IgD-negative memory B cell (primary cell): ENCODE measurements at regions not wholly inside any gene's neighbourhood (a gene's known extent, or its start where the extent isn't known, plus 50 kb on each side); places are given as distances from the start of the nearest gene placed in this dataset.
"Not testable (repeated sequence)": the region's sequence is repeated elsewhere in the genome, so short reads cannot be mapped to it uniquely, and the experiment has no call there.

Experiments used
- H3K27ac Mint-ChIP-seq, 3 donors: one replicate each; pipeline ENCODE4 v1.8.0; 2020 to 2022; ENCODE audit warnings: mild to moderate bottlenecking in 3 of 3, mixed read lengths in 3 of 3, moderate library complexity in 1 of 3
- H3K27me3 Mint-ChIP-seq: one replicate; pipeline ENCODE4 v1.8.0; 2021; ENCODE audit warnings: mixed read lengths
- H3K36me3 Mint-ChIP-seq: one replicate; pipeline ENCODE4 v1.8.0; 2020; ENCODE audit warnings: mild to moderate bottlenecking, mixed read lengths
- H3K4me1 Mint-ChIP-seq, 3 donors: one replicate each; pipeline ENCODE4 v1.8.0; 2020 to 2022; ENCODE audit warnings: mixed read lengths in 3 of 3, mild to moderate bottlenecking in 1 of 3
- H3K4me3 Mint-ChIP-seq, 4 donors: one replicate each; pipeline ENCODE4 v1.8.0; 2020 to 2022; ENCODE audit warnings: mild to moderate bottlenecking in 4 of 4, mixed read lengths in 4 of 4, moderate library complexity in 3 of 4
- H3K9me3 Mint-ChIP-seq, 3 donors: one replicate each; pipeline ENCODE4 v1.8.0; 2020 to 2021; ENCODE audit warnings: mixed read lengths in 3 of 3, mild to moderate bottlenecking in 1 of 3

DNA sequence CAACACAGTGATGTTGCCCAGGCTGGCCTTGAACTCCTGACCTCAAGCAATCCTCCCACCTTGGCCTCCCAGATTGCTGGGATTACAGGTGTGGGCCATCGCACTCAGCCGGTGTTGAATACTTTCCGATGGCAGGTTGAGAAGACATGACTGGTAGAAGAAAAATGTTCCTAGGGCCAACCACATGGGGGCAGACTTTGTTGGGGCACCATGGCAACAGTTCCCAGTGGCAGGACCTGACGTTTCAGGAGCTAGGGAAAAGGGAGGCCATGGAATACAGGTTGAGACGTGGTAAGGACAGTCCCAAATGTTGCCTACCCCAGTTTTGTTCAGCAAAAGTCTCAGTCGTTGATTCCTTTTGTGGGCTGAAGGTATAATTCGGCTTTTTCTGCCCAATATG, 134.6 kb downstream of the ASMT start:
- H3K36me3 Mint-ChIP-seq: peaks cover 16% of the 10 kb centered on the region

DNA sequence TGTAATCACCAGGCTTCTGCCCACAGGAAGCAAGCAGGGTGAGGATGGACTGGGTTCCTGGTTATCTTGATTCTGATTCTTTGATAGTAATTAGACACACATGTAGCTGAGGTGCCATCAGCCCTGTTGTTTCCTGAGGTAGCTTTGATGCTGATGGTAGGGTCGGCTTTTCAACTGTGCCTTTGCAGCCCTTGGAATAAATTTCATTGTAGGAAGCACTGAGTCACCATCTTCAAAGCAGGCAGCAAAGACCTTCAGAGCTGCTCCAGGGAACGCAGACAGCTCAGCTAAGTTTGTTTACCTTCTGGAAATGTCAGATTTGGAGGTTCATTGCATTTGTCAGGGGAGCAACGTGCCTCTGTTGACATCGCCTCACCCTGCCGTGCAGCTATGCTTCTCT, 135.4 kb downstream of the ASMT start:
- Mint-ChIP-seq H3K27ac (no peak overlapping the region), H3K36me3 (peaks cover 16% of the 10 kb centered on the region), H3K9me3 (peaks cover 4 to 13% (median 6%) of the 10 kb centered on the region in 3 donors), H3K4me3 (no peak overlapping the region), H3K27me3 (no peaks in the 10 kb centered on the region), H3K4me1 (peaks cover 0 to 2% (median 0%) of the 10 kb centered on the region in 3 donors)

More for the DNA sequence above, 134.6 kb downstream of the ASMT start:
- no peaks in the 10 kb centered on the region for H3K27me3 Mint-ChIP-seq
- H3K9me3 Mint-ChIP-seq: peaks cover 4 to 20% (median 6%) of the 10 kb centered on the region in 3 donors
- H3K27ac Mint-ChIP-seq: no peak overlapping the region
- H3K4me3 Mint-ChIP-seq: no peak overlapping the region
- peaks cover 0 to 2% (median 0%) of the 10 kb centered on the region in 3 donors for H3K4me1 Mint-ChIP-seq

DNA sequence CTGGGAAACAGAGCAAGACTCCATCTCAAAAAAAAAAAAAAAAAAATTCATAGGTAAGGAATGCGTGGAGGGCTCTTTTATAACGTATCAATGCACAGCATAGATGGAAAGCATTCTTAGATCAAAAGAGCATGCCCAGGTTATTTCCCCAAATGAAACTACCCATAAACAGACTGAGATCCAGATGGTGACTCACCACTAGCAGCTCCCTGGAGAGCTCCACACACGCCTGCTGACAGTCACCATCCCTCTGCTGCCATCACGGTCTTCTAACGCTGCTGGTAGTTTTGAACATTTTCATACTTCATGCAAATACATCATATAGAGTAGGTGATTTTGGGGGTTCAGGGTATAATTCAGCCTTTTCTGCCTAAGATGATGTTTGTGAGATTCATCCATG, 136.9 kb downstream of the ASMT start:
- Mint-ChIP-seq H3K4me3 (no peak overlapping the region), H3K4me1 (peaks cover 0 to 2% (median 0%) of the 10 kb centered on the region in 3 donors), H3K27me3 (no peaks in the 10 kb centered on the region), H3K9me3 (peaks cover 2 to 12% (median 6%) of the 10 kb centered on the region in 3 donors), H3K27ac (no peak overlapping the region), H3K36me3 (peaks cover 9% of the 10 kb centered on the region)

DNA sequence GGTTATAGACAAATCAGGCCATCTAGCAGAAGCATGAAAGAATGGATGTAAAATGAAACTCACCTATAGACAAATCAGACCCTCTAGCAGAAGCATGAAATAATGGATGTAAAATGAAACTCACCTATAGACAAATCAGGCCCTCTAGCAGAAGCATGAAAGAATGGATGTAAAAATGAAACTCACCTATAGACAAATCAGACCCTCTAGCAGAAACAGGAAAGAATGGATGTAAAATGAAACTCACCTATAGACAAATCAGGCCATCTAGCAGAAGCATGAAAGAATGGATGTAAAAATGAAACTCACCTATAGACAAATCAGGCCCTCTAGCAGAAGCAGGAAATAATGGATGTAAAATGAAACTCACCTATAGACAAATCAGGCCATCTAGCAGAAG, 137.9 kb downstream of the ASMT start:
- not testable (repeated sequence) for H3K4me3 Mint-ChIP-seq, H3K4me1 Mint-ChIP-seq, H3K27ac Mint-ChIP-seq, H3K36me3 Mint-ChIP-seq, H3K27me3 Mint-ChIP-seq
- H3K9me3 Mint-ChIP-seq: peaks cover 2 to 12% (median 8%) of the 10 kb centered on the region in 3 donors

DNA sequence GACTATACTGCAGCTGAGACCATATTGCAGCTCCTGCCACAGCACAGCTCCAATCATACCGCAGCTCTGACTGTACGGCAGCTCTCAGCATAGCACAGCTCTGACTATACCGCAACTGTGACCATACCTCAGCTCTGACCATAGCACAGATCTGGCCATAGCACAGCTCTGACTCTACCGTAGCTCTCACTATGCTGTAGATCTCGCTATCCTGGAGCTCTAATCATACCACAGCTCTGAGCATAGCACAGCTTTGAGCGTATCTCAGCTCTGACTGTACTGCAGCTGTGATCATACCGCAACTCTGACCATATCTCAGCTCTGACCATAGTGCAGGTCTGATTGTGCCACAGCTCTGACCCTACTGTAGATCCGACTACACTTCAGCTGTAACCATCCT, 139.2 kb downstream of the ASMT start:
- peak overlapping the region in 1 of 4 donors; percentile 8 for H3K4me3 Mint-ChIP-seq
- peaks cover 5 to 10% (median 7%) of the 10 kb centered on the region in 3 donors for H3K9me3 Mint-ChIP-seq
- H3K4me1 Mint-ChIP-seq: peaks cover 0 to 2% (median 2%) of the 10 kb centered on the region in 3 donors
- no peak overlapping the region for H3K27ac Mint-ChIP-seq
- peaks cover 6% of the 10 kb centered on the region for H3K36me3 Mint-ChIP-seq
- no peaks in the 10 kb centered on the region for H3K27me3 Mint-ChIP-seq

DNA sequence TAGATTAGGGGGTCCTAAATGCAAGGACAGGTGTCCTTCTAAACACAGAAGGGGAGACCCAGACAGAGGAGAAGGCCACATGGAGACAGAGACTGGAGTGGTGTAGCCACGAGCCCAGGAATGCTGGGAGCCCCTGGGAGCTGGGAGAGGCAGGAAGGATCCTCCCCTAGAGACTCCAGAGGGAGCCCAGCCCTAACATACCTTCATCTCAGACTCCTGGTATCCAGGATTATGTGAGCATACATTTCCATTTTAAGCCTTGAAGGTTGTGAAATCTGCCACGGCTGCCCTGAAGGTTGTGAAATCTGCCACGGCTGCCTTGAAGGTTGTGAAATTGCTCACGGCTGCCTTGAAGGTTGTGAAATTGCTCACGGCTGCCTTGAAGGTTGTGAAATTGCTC, 148.4 kb downstream of the ASMT start:
- H3K9me3 Mint-ChIP-seq: peaks cover 2 to 7% (median 6%) of the 10 kb centered on the region in 3 donors
- peaks cover 2% of the 10 kb centered on the region for H3K27me3 Mint-ChIP-seq
- no peak overlapping the region for H3K27ac Mint-ChIP-seq
- H3K36me3 Mint-ChIP-seq: peaks cover 4% of the 10 kb centered on the region
- H3K4me1 Mint-ChIP-seq: peaks cover 0 to 8% (median 0%) of the 10 kb centered on the region in 3 donors
- no peak overlapping the region for H3K4me3 Mint-ChIP-seq

DNA sequence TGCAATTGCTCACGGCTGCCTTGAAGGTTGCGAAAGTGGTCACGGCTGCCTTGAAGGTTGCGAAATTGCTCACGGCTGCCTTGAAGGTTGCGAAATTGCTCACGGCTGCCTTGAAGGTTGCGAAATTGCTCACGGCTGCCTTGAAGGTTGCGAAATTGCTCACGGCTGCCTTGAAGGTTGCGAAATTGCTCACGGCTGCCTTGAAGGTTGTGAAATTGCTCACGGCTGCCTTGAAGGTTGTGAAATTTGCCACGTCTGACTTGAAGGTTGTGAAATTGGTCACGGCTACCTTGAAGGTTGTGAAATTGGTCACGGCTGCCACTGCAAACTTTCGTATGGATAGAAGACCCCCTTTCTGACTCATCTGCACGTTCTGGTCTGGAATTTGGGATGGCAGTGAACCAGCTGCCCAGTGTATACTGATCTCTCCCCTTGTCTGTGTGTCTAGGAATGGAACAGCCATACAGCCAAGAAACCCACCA, 150.1 kb downstream of the ASMT start:
- Mint-ChIP-seq H3K4me3 (peak overlapping the region in 2 of 4 donors; percentile 55 to 83), H3K9me3 (peaks cover 7 to 16% (median 7%) of the 10 kb centered on the region in 3 donors)
- not testable (repeated sequence) for H3K4me1 Mint-ChIP-seq, H3K36me3 Mint-ChIP-seq, H3K27me3 Mint-ChIP-seq, H3K27ac Mint-ChIP-seq

DNA sequence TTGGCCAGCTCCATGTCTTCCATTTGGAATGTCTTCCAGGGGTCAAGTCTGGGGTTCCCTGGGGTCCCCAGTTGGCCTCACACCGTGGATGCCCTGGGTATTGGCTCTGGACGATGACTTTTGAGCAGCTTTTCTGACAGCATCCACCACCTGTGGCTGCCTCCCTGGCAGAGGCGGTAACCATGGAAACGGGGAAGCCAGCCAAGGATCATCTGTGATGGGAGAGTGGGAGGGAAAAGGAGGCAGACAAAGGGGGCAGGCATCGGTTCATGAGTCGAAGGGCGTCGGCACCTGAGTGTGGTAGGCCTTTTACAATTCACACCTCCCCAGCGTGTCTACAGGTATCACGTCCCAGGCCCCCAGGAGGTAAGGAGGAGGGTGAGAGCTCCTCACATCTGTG, 152.2 kb downstream of the ASMT start:
- H3K9me3 Mint-ChIP-seq: peaks cover 11 to 30% (median 17%) of the 10 kb centered on the region in 3 donors
- peaks cover 2% of the 10 kb centered on the region for H3K36me3 Mint-ChIP-seq
- H3K27ac Mint-ChIP-seq: no peak overlapping the region
- no peak overlapping the region for H3K4me3 Mint-ChIP-seq
- H3K27me3 Mint-ChIP-seq: peaks cover 2% of the 10 kb centered on the region
- peaks cover 0 to 5% (median 0%) of the 10 kb centered on the region in 3 donors for H3K4me1 Mint-ChIP-seq

DNA sequence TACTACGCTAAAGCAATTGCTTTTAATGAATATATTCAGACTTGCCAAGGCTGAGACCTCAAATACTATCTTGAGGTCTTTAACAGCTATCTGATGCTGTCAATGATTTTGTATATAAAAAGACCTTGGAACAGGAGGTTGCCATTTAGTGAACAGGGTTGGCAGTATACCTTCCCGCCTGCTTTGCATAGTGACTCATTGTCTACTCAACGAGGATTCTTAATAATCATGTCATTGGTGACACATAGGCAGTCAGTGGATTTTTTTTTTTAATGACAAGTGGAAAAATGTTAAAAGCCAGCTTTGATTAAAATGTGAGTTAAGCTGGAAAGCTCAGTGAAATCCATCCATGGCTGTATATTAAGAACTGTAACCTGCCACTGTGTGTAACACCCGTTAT, 164.0 kb downstream of the ASMT start:
- Mint-ChIP-seq H3K36me3 (peaks cover 3% of the 10 kb centered on the region), H3K4me3 (no peak overlapping the region), H3K4me1 (no peaks in the 10 kb centered on the region), H3K27ac (no peak overlapping the region), H3K9me3 (peaks cover 0 to 7% (median 5%) of the 10 kb centered on the region in 3 donors), H3K27me3 (no peaks in the 10 kb centered on the region)

DNA sequence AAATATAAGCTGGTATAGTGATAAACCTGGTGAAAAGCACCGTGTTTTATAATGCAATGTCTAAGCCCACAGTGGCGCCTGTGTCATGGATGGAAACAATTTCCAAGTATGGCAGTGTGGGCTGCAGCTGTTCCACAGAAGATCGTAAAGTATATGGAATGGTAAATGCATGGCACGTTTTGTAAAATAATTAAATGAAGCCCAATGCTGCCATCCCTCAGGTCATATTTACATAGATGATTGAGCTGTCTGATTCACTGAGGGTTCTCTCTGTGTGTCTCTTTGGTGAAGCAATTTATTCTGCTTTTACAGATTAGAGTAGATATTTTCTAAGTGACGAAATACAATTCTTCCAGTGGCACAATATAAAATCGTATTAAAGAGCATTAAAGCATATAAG, 164.8 kb downstream of the ASMT start:
- no peak overlapping the region for H3K27ac Mint-ChIP-seq
- H3K9me3 Mint-ChIP-seq: peaks cover 2 to 7% (median 6%) of the 10 kb centered on the region in 3 donors
- no peaks in the 10 kb centered on the region for H3K27me3 Mint-ChIP-seq
- peaks cover 3% of the 10 kb centered on the region for H3K36me3 Mint-ChIP-seq
- no peak overlapping the region for H3K4me3 Mint-ChIP-seq
- H3K4me1 Mint-ChIP-seq: no peaks in the 10 kb centered on the region

DNA sequence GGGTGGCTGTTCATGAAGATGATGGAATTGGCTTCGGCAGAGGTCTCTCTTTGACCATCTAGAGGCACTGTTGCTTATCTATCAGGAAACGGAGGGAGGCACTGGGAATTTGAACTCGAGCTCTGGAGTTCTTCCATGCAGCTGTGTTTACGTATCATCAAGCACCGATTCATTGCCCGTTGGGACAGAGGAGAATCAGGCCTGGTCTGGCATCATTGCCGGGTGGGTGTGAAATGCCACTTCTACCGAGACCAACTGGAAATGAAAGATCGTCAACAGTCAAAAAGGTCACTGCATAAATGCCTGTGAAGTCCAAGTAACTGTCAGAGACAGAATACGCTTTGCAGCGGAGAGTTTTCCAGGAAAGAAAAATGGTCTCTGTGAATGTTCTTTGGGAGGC, 166.9 kb downstream of the ASMT start:
- Mint-ChIP-seq H3K9me3 (peaks cover 4 to 17% (median 5%) of the 10 kb centered on the region in 3 donors), H3K27ac (no peak overlapping the region), H3K36me3 (peaks cover 2% of the 10 kb centered on the region), H3K27me3 (no peaks in the 10 kb centered on the region), H3K4me1 (no peaks in the 10 kb centered on the region), H3K4me3 (peak overlapping the region in 1 of 4 donors; percentile 12)

DNA sequence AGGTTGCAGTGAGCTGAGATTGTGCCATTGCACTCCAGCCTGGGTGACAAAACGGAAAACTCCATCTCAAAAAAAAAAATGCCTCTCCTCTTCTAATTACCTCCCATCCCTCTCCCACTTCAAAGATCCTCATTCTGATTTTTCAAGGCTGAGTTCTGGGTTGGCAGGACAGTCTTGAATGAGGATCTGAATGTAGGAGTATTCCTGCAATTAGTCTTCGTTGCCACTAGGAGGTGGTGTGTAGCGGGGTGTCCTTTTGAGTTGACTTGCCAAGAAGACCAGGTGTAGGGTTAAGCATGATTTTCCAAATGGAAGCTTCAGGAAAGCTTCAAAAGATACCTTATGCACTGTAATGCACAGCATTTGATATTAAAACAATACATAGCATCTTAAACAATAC, 169.9 kb downstream of the ASMT start:
- H3K4me3 Mint-ChIP-seq: peak overlapping the region in 1 of 4 donors; percentile 52
- no peak overlapping the region for H3K27ac Mint-ChIP-seq
- no peaks in the 10 kb centered on the region for H3K27me3 Mint-ChIP-seq
- H3K36me3 Mint-ChIP-seq: no peaks in the 10 kb centered on the region
- peaks cover 4 to 17% (median 5%) of the 10 kb centered on the region in 3 donors for H3K9me3 Mint-ChIP-seq
- no peaks in the 10 kb centered on the region for H3K4me1 Mint-ChIP-seq

DNA sequence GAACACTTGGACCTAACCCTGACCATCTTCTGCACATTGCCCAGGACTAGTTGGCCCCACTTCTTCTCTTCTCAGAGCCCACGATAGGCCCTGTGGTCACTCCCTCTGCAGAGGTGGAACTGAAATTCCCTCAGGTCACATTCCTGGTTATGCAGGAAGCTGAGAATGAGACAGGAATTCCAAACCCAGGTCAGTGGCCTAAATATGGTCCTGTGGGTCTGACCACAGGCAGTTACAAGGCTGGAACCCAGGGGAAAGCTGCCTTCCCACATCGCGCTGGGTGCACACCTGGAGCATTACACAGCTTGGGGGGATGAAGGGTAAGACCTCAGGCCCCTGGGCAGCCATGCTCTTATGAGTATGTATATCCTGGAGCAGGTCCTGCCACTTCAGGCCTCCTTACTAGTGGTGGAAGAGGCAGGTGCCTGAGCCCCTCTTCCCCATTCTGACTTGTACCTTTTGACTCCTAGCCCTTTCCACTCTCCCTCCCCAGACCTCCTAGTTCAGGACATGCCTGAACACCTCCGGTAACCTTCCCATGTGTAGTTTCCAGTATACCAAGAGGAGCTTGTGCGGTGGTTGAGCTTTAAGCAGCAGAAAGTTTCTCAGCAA, 173.5 kb downstream of the ASMT start:
- Mint-ChIP-seq H3K27ac (peak overlapping the region in 1 of 3 donors; percentile 23), H3K4me1 (no peaks in the 10 kb centered on the region), H3K4me3 (no peak overlapping the region), H3K27me3 (no peaks in the 10 kb centered on the region), H3K36me3 (no peaks in the 10 kb centered on the region), H3K9me3 (peaks cover 2 to 11% (median 5%) of the 10 kb centered on the region in 3 donors)

DNA sequence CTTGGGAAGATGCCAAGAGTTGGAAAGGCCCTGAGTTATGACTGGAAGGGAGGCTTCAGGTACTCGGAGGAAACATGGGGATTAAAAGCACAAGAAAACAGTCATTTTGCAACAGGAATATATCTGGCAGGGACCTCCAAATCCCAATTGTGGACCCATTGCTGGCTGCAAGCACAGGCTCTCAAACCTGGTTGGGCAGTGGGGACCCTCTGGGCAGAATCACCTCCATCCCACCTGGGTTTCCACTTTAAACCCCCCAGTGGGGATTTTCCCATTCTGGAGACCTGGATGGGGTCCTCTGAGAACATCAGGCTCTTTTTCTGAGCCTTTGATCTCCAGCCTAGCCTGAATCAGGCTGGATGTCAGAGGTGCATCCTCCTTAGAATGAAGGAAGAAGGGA, 177.8 kb downstream of the ASMT start:
- H3K4me1 Mint-ChIP-seq: no peaks in the 10 kb centered on the region
- no peaks in the 10 kb centered on the region for H3K36me3 Mint-ChIP-seq

DNA sequence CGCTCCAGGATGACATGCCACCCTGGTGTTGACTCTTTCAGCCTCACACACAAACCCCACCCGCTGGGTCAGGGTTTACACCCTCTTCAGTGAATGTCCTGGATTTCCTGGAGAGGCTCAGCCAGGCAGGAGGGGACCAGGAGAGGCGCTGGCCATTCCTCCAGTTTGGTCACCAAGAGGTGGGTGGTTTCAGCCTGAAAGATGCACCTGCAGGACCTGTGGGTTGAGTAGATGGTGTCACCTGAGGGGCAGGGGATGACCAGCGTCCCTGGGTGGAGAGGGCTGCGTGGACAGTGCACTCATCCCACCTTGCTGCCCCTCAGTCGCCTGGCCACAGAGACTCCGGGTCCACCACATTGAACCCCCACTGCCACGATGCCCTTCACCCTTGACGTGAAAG, 179.7 kb downstream of the ASMT start:
- H3K4me1 Mint-ChIP-seq: no peaks in the 10 kb centered on the region
- H3K27ac Mint-ChIP-seq: no peak overlapping the region
- no peaks in the 10 kb centered on the region for H3K27me3 Mint-ChIP-seq
- no peak overlapping the region for H3K4me3 Mint-ChIP-seq
- no peaks in the 10 kb centered on the region for H3K9me3 Mint-ChIP-seq
- H3K36me3 Mint-ChIP-seq: no peaks in the 10 kb centered on the region

More for the DNA sequence above, 177.8 kb downstream of the ASMT start:
- H3K4me3 Mint-ChIP-seq: no peak overlapping the region
- H3K9me3 Mint-ChIP-seq: no peaks in the 10 kb centered on the region
- H3K27ac Mint-ChIP-seq: no peak overlapping the region
- H3K27me3 Mint-ChIP-seq: no peaks in the 10 kb centered on the region

DNA sequence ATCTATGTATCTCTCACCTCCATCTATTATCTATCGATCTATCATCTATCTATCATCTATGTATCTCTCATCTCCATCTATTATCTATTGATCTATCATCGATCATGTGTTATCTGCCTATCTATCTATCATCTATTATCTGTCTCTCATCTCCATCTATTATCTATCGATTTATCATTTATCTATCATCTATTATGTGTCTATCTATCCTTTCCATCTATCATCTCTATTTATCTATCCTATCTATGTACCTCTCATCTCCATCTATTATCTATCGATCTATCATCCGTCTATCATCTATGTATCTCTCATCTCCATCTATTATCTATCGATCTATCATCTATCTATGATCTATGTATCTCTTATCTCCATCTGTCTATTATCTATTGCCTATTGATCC, 188.1 kb downstream of the ASMT start:
- Mint-ChIP-seq H3K9me3 (no peaks in the 10 kb centered on the region), H3K36me3 (no peaks in the 10 kb centered on the region), H3K27ac (no peak overlapping the region), H3K4me1 (no peaks in the 10 kb centered on the region), H3K27me3 (peaks cover 8% of the 10 kb centered on the region), H3K4me3 (no peak overlapping the region)
